ENCODE measurements at regions not wholly inside any gene's neighbourhood (a gene's known extent, or its start where the extent isn't known, plus 50 kb on each side); places are given as distances from the start of the nearest gene placed in this dataset.
"Not testable (repeated sequence)": the region's sequence is repeated elsewhere in the genome, so short reads cannot be mapped to it uniquely, and the experiment has no call there.

DNA sequence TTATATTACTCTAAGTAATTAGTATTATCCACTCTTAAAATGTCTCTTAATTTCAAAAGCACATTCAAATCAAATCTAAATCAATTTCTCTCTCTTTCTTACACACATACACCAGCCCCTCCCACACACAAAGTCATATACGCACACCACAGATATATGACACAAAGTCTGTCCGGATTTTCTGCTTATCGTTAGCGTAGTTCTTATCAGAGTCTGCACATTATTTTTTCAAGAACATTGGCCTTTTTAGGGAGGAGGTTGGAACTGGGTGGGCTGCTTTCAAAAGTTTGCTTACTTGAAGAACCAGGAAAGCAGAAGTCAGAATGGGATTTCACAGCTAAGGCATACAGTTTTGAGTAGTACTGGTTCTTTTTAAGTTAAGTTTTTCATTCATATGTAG lies 387.6 kb upstream of the CHRM2 start:
- no peak for DNase-seq (ENCODE audit: extremely low spot score)
- POLR2A ChIA-PET, result no interaction called here
- TF ChIP-seq FOXM1 (IDR thresholded peaks at IDR 0.05; ENCODE audit: borderline replicate concordance) (no peak), ARNT (IDR thresholded peaks at IDR 0.05) (no peak), FOXK2 (IDR thresholded peaks at IDR 0.05) (no peak), L3MBTL2 (conservative IDR thresholded peaks at IDR 0.05) (no peak), FOXA1 (IDR thresholded peaks at IDR 0.05) (no peak), ELF4 (IDR thresholded peaks at IDR 0.05) (no peak), CTBP1 (IDR thresholded peaks at IDR 0.05; ENCODE audit: borderline replicate concordance) (no peak), SP1 (IDR thresholded peaks at IDR 0.05) (no peak), BHLHE40 (IDR thresholded peaks at IDR 0.05; ENCODE audit: borderline replicate concordance) (no peak), ZNF384 (IDR thresholded peaks at IDR 0.05) (no peak)
- CTCF ChIA-PET, result no interaction called here

DNA sequence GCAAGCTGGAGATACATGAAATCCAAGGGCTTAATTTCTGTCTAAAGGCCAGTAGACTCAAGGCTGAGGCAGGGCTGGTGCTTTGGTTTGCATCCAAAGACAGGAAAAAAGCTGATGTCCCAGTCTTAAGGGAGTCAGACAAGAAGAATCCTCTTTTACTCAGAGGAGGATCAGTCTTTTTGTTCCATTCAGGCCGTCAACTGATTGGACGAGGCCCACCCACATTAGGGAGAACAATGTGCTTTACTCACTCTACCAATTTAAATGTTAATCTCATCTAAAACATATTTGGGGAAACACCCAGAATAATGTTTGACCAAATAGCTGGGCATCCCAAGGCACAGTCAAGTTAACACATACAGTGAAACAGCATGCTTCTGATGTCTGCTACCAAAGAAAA lies 388.5 kb upstream of the CHRM2 start:
- DNase-seq (ENCODE audit: extremely low spot score), result no peak
- POLR2A ChIA-PET, result no interaction called here
- TF ChIP-seq SUZ12 (IDR thresholded peaks at IDR 0.05) (no peak), FOXM1 (IDR thresholded peaks at IDR 0.05; ENCODE audit: borderline replicate concordance) (no peak), NFRKB (IDR thresholded peaks at IDR 0.05) (no peak), HDGF (IDR thresholded peaks at IDR 0.05; ENCODE audit: borderline replicate concordance) (no peak), FOXA1 (IDR thresholded peaks at IDR 0.05) (no peak), ELF4 (IDR thresholded peaks at IDR 0.05) (no peak), BHLHE40 (IDR thresholded peaks at IDR 0.05; ENCODE audit: borderline replicate concordance) (no peak), SP1 (IDR thresholded peaks at IDR 0.05) (no peak), TARDBP (IDR thresholded peaks at IDR 0.05) (no peak), ZNF384 (IDR thresholded peaks at IDR 0.05) (no peak), FOXK2 (IDR thresholded peaks at IDR 0.05) (no peak), LEF1 (IDR thresholded peaks at IDR 0.05; ENCODE audit: borderline replicate concordance) (no peak), CTBP1 (IDR thresholded peaks at IDR 0.05; ENCODE audit: borderline replicate concordance) (no peak), ARNT (IDR thresholded peaks at IDR 0.05) (no peak), L3MBTL2 (conservative IDR thresholded peaks at IDR 0.05) (no peak)
- TF ChIP-seq, protein P1, sequence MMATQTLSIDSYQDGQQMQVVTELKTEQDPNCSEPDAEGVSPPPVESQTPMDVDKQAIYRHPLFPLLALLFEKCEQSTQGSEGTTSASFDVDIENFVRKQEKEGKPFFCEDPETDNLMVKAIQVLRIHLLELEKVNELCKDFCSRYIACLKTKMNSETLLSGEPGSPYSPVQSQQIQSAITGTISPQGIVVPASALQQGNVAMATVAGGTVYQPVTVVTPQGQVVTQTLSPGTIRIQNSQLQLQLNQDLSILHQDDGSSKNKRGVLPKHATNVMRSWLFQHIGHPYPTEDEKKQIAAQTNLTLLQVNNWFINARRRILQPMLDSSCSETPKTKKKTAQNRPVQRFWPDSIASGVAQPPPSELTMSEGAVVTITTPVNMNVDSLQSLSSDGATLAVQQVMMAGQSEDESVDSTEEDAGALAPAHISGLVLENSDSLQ (IDR thresholded peaks at IDR 0.05), result no peak
- CTCF ChIA-PET, result no interaction called here

DNA sequence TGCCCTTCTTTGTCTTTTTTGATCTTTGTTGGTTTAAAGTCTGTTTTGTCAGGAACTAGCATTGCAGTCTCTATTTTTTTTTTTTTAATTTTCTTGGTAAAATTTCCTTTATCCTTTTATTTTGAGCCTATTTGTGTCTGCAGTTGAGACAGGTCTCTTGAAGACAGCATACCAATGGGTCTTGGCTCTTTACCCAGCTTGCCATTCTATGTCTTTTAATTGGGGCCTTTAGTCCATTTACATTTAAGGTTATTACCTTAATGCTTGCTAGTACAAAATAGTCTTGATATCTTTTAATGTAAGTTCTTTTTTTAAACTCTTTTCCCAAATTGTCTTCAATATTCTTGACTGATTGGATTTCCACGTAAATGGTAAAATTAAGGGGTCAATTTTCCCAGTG lies 398.3 kb upstream of the CHRM2 start:
- no peak for TF ChIP-seq CTBP1 (IDR thresholded peaks at IDR 0.05; ENCODE audit: borderline replicate concordance)
- TF ChIP-seq SUZ12 (IDR thresholded peaks at IDR 0.05), result no peak
- no peak for TF ChIP-seq TARDBP (IDR thresholded peaks at IDR 0.05)
- no peak for TF ChIP-seq ARNT (IDR thresholded peaks at IDR 0.05)
- TF ChIP-seq FOXA1 (IDR thresholded peaks at IDR 0.05), result no peak
- no peak for TF ChIP-seq BHLHE40 (IDR thresholded peaks at IDR 0.05; ENCODE audit: borderline replicate concordance)
- no peak for TF ChIP-seq ZNF384 (IDR thresholded peaks at IDR 0.05)
- TF ChIP-seq FOXK2 (IDR thresholded peaks at IDR 0.05), result no peak
- TF ChIP-seq LEF1 (IDR thresholded peaks at IDR 0.05; ENCODE audit: borderline replicate concordance), result no peak
- POLR2A ChIA-PET, result no interaction called here
- CTCF ChIA-PET, result no interaction called here
- no peak for DNase-seq (ENCODE audit: extremely low spot score)

DNA sequence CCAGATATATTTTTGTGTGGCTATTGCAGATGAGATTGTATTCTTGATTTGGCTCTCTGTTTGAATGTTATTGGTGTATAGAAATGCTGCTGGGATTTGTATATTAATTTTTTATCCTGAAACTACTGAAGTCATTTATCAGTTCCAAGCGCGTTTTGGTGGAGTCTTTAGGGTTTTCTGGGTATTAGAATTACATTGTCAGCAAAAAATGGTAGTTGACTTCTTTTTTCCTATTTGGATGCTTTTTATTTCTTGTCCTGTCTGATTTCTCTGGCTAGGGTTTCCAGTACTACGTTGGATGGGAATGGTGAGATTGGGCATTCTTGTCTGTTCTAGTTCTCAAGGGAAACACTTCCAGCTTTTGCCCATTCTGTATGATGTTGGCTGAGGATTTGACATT lies 415.5 kb upstream of the CHRM2 start:
- CTCF ChIA-PET, result no interaction called here
- TF ChIP-seq BHLHE40 (IDR thresholded peaks at IDR 0.05; ENCODE audit: borderline replicate concordance), result no peak
- no peak for TF ChIP-seq SP1 (IDR thresholded peaks at IDR 0.05)
- no peak for TF ChIP-seq FOXM1 (IDR thresholded peaks at IDR 0.05; ENCODE audit: borderline replicate concordance)
- TF ChIP-seq, protein P1 (IDR thresholded peaks at IDR 0.05), result no peak
- no peak for TF ChIP-seq ZNF384 (IDR thresholded peaks at IDR 0.05)
- TF ChIP-seq LEF1 (IDR thresholded peaks at IDR 0.05; ENCODE audit: borderline replicate concordance), result no peak
- TF ChIP-seq FOXK2 (IDR thresholded peaks at IDR 0.05), result no peak
- no peak for TF ChIP-seq CTBP1 (IDR thresholded peaks at IDR 0.05; ENCODE audit: borderline replicate concordance)
- TF ChIP-seq NFRKB (IDR thresholded peaks at IDR 0.05), result no peak
- no peak for TF ChIP-seq ARNT (IDR thresholded peaks at IDR 0.05)
- TF ChIP-seq TARDBP (IDR thresholded peaks at IDR 0.05), result no peak
- TF ChIP-seq FOXA1 (IDR thresholded peaks at IDR 0.05), result no peak
- TF ChIP-seq SUZ12 (IDR thresholded peaks at IDR 0.05), result no peak
- TF ChIP-seq ELF4 (IDR thresholded peaks at IDR 0.05), result no peak

DNA sequence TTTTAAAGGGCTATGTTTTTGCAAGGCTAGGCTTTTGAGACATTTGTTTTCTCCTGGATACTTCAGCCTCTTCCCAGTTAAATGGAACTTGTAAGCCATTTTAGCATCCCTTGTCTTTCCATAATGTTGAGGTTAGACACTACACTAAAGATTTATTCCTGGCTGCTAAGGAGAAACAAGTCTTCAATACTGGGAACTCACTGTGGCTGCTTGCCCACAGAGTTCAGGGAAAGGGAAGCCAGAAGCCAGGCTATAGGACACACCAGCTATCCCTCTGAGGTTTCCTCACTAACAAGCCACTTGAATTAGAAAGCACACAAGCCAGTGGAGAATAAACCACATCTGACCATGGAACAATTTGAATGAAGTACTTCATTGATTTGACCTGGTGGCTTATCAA lies 421.7 kb upstream of the CHRM2 start:
- ChIA-PET CTCF (no interaction called here), POLR2A (no interaction called here)
- no peak for DNase-seq (ENCODE audit: extremely low spot score)
- no peak for TF ChIP-seq BHLHE40 (IDR thresholded peaks at IDR 0.05; ENCODE audit: borderline replicate concordance)
- no peak for TF ChIP-seq ELF4 (IDR thresholded peaks at IDR 0.05)
- no peak for TF ChIP-seq ZNF384 (IDR thresholded peaks at IDR 0.05)
- TF ChIP-seq FOXA1 (IDR thresholded peaks at IDR 0.05), result no peak
- no peak for TF ChIP-seq ARNT (IDR thresholded peaks at IDR 0.05)
- TF ChIP-seq NFRKB (IDR thresholded peaks at IDR 0.05), result no peak
- TF ChIP-seq SUZ12 (IDR thresholded peaks at IDR 0.05), result no peak
- no peak for TF ChIP-seq FOXM1 (IDR thresholded peaks at IDR 0.05; ENCODE audit: borderline replicate concordance)
- no peak for TF ChIP-seq FOXK2 (IDR thresholded peaks at IDR 0.05)
- no peak for TF ChIP-seq TARDBP (IDR thresholded peaks at IDR 0.05)
- no peak for TF ChIP-seq SP1 (IDR thresholded peaks at IDR 0.05)
- TF ChIP-seq, protein P1 (IDR thresholded peaks at IDR 0.05), result no peak
- TF ChIP-seq HDGF (IDR thresholded peaks at IDR 0.05; ENCODE audit: borderline replicate concordance), result no peak
- TF ChIP-seq CTBP1 (IDR thresholded peaks at IDR 0.05; ENCODE audit: borderline replicate concordance), result no peak
- no peak for TF ChIP-seq L3MBTL2 (conservative IDR thresholded peaks at IDR 0.05)
- no peak for TF ChIP-seq LEF1 (IDR thresholded peaks at IDR 0.05; ENCODE audit: borderline replicate concordance)

More for the DNA sequence above, 415.5 kb upstream of the CHRM2 start:
- POLR2A ChIA-PET, result no interaction called here
- no peak for DNase-seq (ENCODE audit: extremely low spot score)

DNA sequence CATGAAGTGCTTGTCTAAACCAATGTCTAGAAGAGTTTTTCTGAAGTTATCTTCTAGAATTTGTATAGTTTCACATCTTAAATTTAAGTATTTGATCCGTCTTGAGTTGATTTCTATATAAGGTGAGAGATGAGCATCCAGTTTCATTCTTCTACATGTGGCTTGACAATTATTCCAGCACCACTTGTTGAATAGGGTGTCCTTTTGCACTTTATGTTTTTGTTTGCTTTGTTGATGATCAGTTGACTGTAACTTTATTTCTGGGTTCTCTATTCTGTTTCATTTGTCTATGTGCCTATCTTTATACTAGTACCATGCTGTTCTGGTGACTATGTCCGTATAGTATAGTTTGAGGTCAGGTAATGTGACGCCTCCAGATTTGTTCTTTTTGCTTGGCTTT lies 426.6 kb upstream of the CHRM2 start:
- CTCF ChIA-PET, result no interaction called here
- TF ChIP-seq NFRKB (IDR thresholded peaks at IDR 0.05) (no peak), FOXM1 (IDR thresholded peaks at IDR 0.05; ENCODE audit: borderline replicate concordance) (no peak), BHLHE40 (IDR thresholded peaks at IDR 0.05; ENCODE audit: borderline replicate concordance) (no peak), LEF1 (IDR thresholded peaks at IDR 0.05; ENCODE audit: borderline replicate concordance) (no peak), CTBP1 (IDR thresholded peaks at IDR 0.05; ENCODE audit: borderline replicate concordance) (no peak), SUZ12 (IDR thresholded peaks at IDR 0.05) (no peak), L3MBTL2 (conservative IDR thresholded peaks at IDR 0.05) (no peak), TARDBP (IDR thresholded peaks at IDR 0.05) (no peak), FOXK2 (IDR thresholded peaks at IDR 0.05) (no peak), ZNF384 (IDR thresholded peaks at IDR 0.05) (no peak), ELF4 (IDR thresholded peaks at IDR 0.05) (no peak), ARNT (IDR thresholded peaks at IDR 0.05) (no peak), SP1 (IDR thresholded peaks at IDR 0.05) (no peak), HDGF (IDR thresholded peaks at IDR 0.05; ENCODE audit: borderline replicate concordance) (no peak), FOXA1 (IDR thresholded peaks at IDR 0.05) (no peak)
- TF ChIP-seq, protein P1 (IDR thresholded peaks at IDR 0.05), result no peak
- no peak for DNase-seq (ENCODE audit: extremely low spot score)
- POLR2A ChIA-PET, result no interaction called here

DNA sequence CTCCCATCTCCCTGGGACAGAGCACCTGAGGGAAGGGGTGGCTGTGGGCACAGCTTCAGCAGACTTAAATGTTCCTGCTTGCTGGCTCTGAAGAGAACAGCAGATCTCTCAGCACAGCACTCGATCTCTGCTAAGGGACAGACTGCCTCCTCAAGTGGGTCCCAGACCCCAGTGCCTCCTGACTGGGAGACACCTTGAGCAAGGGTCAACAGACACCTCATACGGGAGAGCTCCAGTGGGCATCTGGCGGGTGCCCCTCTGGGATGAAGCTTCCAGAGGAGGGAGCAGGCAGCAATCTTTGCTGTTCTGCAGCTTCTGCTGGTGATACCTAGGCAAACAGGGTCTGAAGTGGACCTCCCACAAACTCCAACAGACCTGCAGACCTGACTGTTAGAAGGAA lies 436.7 kb upstream of the CHRM2 start:
- CTCF ChIA-PET, result not testable (repeated sequence)

More for the DNA sequence above, 436.7 kb upstream of the CHRM2 start:
- DNase-seq (ENCODE audit: extremely low spot score); POLR2A ChIA-PET: not testable (repeated sequence)

Data from HEK293T (cell line).